Trophoblast cell (in vitro differentiated cells and primary cell): ENCODE measurements at regions not wholly inside any gene's neighbourhood (a gene's known extent, or its start where the extent isn't known, plus 50 kb on each side); places are given as distances from the start of the nearest gene placed in this dataset.

Experiments
- DNase-seq, 2 donors: peaks; one replicate each; pipeline ENCODE4 v3.0.0-alpha.2; 2016
- H2AFZ ChIP-seq: 2 replicates; pipeline ENCODE4 v1.6.1; 2013; ENCODE audit warnings: low read length, moderate library complexity, mild to moderate bottlenecking; ENCODE audit not compliant: insufficient read depth, poor library complexity
- H2AK5ac ChIP-seq: 2 replicates; pipeline ENCODE4 v1.6.1; 2013; ENCODE audit warnings: mild to moderate bottlenecking, low read length
- H2BK120ac ChIP-seq: 2 replicates; pipeline ENCODE4 v1.6.1; 2013; ENCODE audit warnings: low read length, mild to moderate bottlenecking, moderate library complexity; ENCODE audit not compliant: insufficient read depth, poor library complexity
- H2BK12ac ChIP-seq: 2 replicates; pipeline ENCODE4 v1.6.1; 2013; ENCODE audit warnings: mild to moderate bottlenecking, low read length, moderate library complexity
- H2BK5ac ChIP-seq: 2 replicates; pipeline ENCODE4 v1.6.1; 2013; ENCODE audit warnings: low read length, low read depth, moderate library complexity, mild to moderate bottlenecking; ENCODE audit not compliant: poor library complexity
- H3K14ac ChIP-seq: 2 replicates; pipeline ENCODE4 v1.6.1; 2013; ENCODE audit warnings: mild to moderate bottlenecking, low read length
- H3K18ac ChIP-seq: 2 replicates; pipeline ENCODE4 v1.6.1; 2013; ENCODE audit warnings: mild to moderate bottlenecking, low read length
- H3K23ac ChIP-seq: 2 replicates; pipeline ENCODE4 v1.6.1; 2013; ENCODE audit warnings: low read length
- H3K27ac ChIP-seq: 2 replicates; pipeline ENCODE4 v1.5.1; 2013; ENCODE audit warnings: low read depth, mild to moderate bottlenecking, inconsistent platforms, low read length, moderate library complexity
- H3K27me3 ChIP-seq: 2 replicates; pipeline ENCODE4 v1.6.1; 2013; ENCODE audit warnings: inconsistent platforms, mild to moderate bottlenecking, low read length, moderate library complexity; ENCODE audit not compliant: insufficient read depth
- H3K36me3 ChIP-seq, 2 experiments: 1 replicate in 1 of 2; 2 replicates in 1 of 2; pipeline ENCODE4 v1.6.1; 2013; ENCODE audit warnings: low read length in 2 of 2, mild to moderate bottlenecking in 2 of 2, moderate library complexity in 1 of 2; ENCODE audit not compliant: insufficient read depth in 2 of 2, control insufficient read depth in 1 of 2
- H3K4ac ChIP-seq: 2 replicates; pipeline ENCODE4 v1.6.1; 2013; ENCODE audit warnings: low read depth, mild to moderate bottlenecking, low read length, moderate library complexity
- H3K4me1 ChIP-seq, 2 experiments: 1 replicate in 1 of 2; 2 replicates in 1 of 2; pipeline ENCODE4 v1.6.1; 2013; ENCODE audit warnings: low read length in 2 of 2, mild to moderate bottlenecking in 2 of 2, moderate library complexity in 1 of 2; ENCODE audit not compliant: insufficient read depth in 2 of 2, control insufficient read depth in 1 of 2
- H3K4me2 ChIP-seq: 2 replicates; pipeline ENCODE4 v1.6.1; 2013; ENCODE audit warnings: inconsistent platforms, mild to moderate bottlenecking, low read length, moderate library complexity
- H3K4me3 ChIP-seq: 2 replicates; pipeline ENCODE4 v1.5.1; 2013; ENCODE audit warnings: mild to moderate bottlenecking, low read depth, low read length, inconsistent platforms
- H3K79me1 ChIP-seq: one replicate; pipeline ENCODE4 v1.6.1; 2013; ENCODE audit warnings: low read length
- H3K79me2 ChIP-seq: 2 replicates; pipeline ENCODE4 v1.6.1; 2013; ENCODE audit warnings: low read length, mild to moderate bottlenecking; ENCODE audit not compliant: control insufficient read depth, insufficient read depth, poor library complexity
- H3K9ac ChIP-seq: 2 replicates; pipeline ENCODE4 v1.6.1; 2013; ENCODE audit warnings: mild to moderate bottlenecking, low read length
- H3K9me3 ChIP-seq: 2 replicates; pipeline ENCODE4 v1.6.1; 2013; ENCODE audit warnings: low read depth, mild to moderate bottlenecking, control low read depth, inconsistent platforms, low read length; ENCODE audit not compliant: insufficient read depth
- H4K12ac ChIP-seq: 2 replicates; pipeline ENCODE4 v1.6.1; 2013; ENCODE audit warnings: low read depth, mild to moderate bottlenecking, low read length, moderate library complexity
- H4K8ac ChIP-seq: 2 replicates; pipeline ENCODE4 v1.6.1; 2013; ENCODE audit warnings: low read depth, mild to moderate bottlenecking, low read length, moderate library complexity
- H4K91ac ChIP-seq: one replicate; pipeline ENCODE4 v1.6.1; 2013; ENCODE audit warnings: low read depth, mild to moderate bottlenecking, low read length, moderate library complexity
- WGBS: extraction: QIAGEN DNeasy Blood & Tissue Kit; methylation state at CpG from one replicate; pipeline ENCODE4 v1.1.7; 2013; ENCODE audit warnings: missing lambda C conversion rate; ENCODE audit not compliant: insufficient read length, insufficient coverage; ENCODE audit errors: extremely low coverage; 5-methylcytosine and 5-hydroxymethylcytosine counted together

- no peak for DNase-seq
- Histone ChIP-seq H3K23ac (no peak overlapping the region), H3K4me1 (peaks cover 2% of the 10 kb centered on the region in 2 experiments), H4K8ac (no peak overlapping the region), H3K4ac (no peak overlapping the region), H3K79me1 (peaks cover 5% of the 10 kb centered on the region), H3K9ac (no peak overlapping the region), H2AK5ac (no peak overlapping the region), H4K12ac (no peak overlapping the region), H3K9me3 (peaks cover 1% of the 10 kb centered on the region), H3K4me2 (no peak overlapping the region), H3K14ac (no peak overlapping the region), H3K4me3 (no peak overlapping the region), H3K27ac (no peak overlapping the region), H3K18ac (no peak overlapping the region), H2BK120ac (no peak overlapping the region), H3K36me3 (no peaks in the 10 kb centered on the region), H2BK12ac (no peak overlapping the region), H4K91ac (no peak overlapping the region), H3K27me3 (no peaks in the 10 kb centered on the region), H2AFZ (no peak overlapping the region), H2BK5ac (no peak overlapping the region), H3K79me2 (no peaks in the 10 kb centered on the region)
- WGBS, result no CpG with 5 or more reads among the region's 2 CpGs
These were observed 399.4 kb upstream of the MARCKS start for GRCh38 chr6:113457751-113458150.

DNA sequence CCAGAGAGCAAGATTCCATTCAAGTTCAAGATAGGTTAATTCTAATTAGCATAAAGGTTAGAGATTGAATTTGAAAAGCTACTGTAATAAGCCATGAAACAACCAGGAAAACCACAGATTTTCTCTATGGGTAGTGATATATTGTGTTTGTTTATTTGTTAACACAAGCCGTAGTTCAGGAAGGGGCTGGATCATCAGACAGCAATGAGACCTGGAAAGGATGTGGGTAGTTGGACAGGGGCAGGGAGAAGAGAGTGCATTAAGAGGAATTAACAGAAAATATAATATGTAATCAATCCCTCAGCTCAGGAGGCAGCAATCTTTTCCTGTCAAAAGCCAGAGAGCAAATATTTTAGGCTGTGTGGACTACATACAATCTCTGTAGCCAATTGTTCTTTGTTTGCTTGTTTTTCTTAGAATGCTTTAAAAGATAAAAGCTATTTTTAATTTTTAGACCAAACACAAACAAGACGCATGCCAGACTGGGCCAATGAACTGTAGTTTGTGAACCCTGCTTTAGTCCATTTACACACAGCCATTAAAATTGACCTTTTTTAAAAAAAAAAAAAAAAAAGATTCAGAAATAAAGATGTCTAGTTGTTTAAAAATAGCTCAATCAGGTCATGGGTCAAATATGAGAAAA, 398.7 kb upstream of the MARCKS start:
- H3K14ac ChIP-seq, result no peak overlapping the region
- no peak overlapping the region for H3K27ac ChIP-seq
- no peaks in the 10 kb centered on the region for H3K36me3 ChIP-seq

DNA sequence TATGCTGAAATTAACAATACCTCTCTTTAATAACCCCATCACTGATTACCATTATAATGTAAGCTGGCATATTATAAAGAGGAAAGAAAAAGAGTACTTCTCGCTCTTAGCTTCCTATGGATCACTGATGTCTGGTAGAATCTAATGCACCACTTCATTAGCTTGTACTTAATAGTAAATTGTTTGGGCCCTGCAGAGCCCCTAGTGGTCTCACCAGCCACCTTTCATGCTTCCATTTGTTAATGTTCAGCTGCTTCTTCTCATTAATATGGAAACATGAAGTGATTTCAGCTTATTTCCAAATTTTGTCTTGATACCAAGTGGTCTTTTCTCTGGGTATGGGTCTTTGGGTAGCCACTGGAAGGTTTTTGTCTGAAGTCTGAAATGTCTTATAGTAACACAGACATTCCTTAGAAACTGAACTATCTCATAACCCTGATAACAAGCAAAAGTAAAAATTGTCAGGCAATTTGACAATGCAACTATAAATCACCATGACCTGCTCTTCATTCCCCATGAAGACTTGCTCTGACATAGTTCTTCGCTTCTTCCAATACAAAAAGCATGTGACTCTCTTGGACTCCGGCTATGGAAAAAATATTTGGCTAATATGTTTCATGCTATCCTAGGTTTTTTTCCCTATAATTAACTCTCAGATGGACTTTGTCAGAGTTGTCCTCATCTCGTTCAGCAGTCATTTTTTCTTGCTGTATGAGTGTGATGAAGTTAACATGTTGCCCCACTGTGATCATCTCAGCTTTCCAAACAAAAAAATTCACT, 395.8 kb upstream of the MARCKS start:
- H3K23ac ChIP-seq, result no peak overlapping the region
- no CpG with 5 or more reads among the region's 4 CpGs for WGBS
- H2AFZ ChIP-seq, result no peak overlapping the region
- peaks cover 1% of the 10 kb centered on the region for H3K9me3 ChIP-seq
- no peak overlapping the region for H2AK5ac ChIP-seq
- no peak overlapping the region for H2BK12ac ChIP-seq
- H3K4me1 ChIP-seq, result peaks cover 2% of the 10 kb centered on the region in 2 experiments
- no peak overlapping the region for H2BK5ac ChIP-seq
- H3K4me3 ChIP-seq, result no peak overlapping the region
- no peak overlapping the region for H4K12ac ChIP-seq
- H3K14ac ChIP-seq, result no peak overlapping the region
- H3K27ac ChIP-seq, result no peak overlapping the region
- no peak overlapping the region for H3K9ac ChIP-seq
- DNase-seq, result peak in 1 of 2 donors; percentile 44
- no peaks in the 10 kb centered on the region for H3K79me2 ChIP-seq
- H3K27me3 ChIP-seq, result no peaks in the 10 kb centered on the region
- H3K4ac ChIP-seq, result no peak overlapping the region
- no peak overlapping the region for H3K18ac ChIP-seq
- no peak overlapping the region for H4K8ac ChIP-seq
- no peak overlapping the region for H3K4me2 ChIP-seq
- H4K91ac ChIP-seq, result no peak overlapping the region
- no peaks in the 10 kb centered on the region for H3K36me3 ChIP-seq
- peaks cover 5% of the 10 kb centered on the region for H3K79me1 ChIP-seq
- no peak overlapping the region for H2BK120ac ChIP-seq

More for the DNA sequence above, 398.7 kb upstream of the MARCKS start:
- no peak overlapping the region for H4K8ac ChIP-seq
- no peak overlapping the region for H2BK12ac ChIP-seq
- no peak overlapping the region for H3K4me3 ChIP-seq
- H3K79me2 ChIP-seq, result no peaks in the 10 kb centered on the region
- H2BK5ac ChIP-seq, result no peak overlapping the region
- H3K4me1 ChIP-seq, result peaks cover 2% of the 10 kb centered on the region in 2 experiments
- no peak overlapping the region for H3K4me2 ChIP-seq
- H3K9ac ChIP-seq, result no peak overlapping the region
- H3K27me3 ChIP-seq, result no peaks in the 10 kb centered on the region
- H2AK5ac ChIP-seq, result no peak overlapping the region
- peaks cover 5% of the 10 kb centered on the region for H3K79me1 ChIP-seq
- no peak overlapping the region for H4K12ac ChIP-seq
- H2BK120ac ChIP-seq, result no peak overlapping the region
- no peak overlapping the region for H2AFZ ChIP-seq
- H3K4ac ChIP-seq, result no peak overlapping the region
- WGBS, result no CpG with 5 or more reads among the region's 2 CpGs
- no peak overlapping the region for H3K18ac ChIP-seq
- DNase-seq, result peak in 1 of 2 donors; percentile 31
- no peak overlapping the region for H3K23ac ChIP-seq
- H4K91ac ChIP-seq, result no peak overlapping the region
- peaks cover 1% of the 10 kb centered on the region for H3K9me3 ChIP-seq

- no peak overlapping the region for H2BK12ac ChIP-seq
- no peak overlapping the region for H4K91ac ChIP-seq
- no peak overlapping the region for H4K8ac ChIP-seq
- H3K4me2 ChIP-seq, result no peak overlapping the region
- no peak overlapping the region for H3K23ac ChIP-seq
- peak overlapping the region; percentile 36 for H4K12ac ChIP-seq
- no peaks in the 10 kb centered on the region for H3K79me2 ChIP-seq
- H3K27me3 ChIP-seq, result no peaks in the 10 kb centered on the region
- H3K9ac ChIP-seq, result no peak overlapping the region
- no peak overlapping the region for H3K18ac ChIP-seq
- WGBS, result no CpG with 5 or more reads among the region's 3 CpGs
- no peak overlapping the region for H3K14ac ChIP-seq
- no peak overlapping the region for H2AK5ac ChIP-seq
- H3K79me1 ChIP-seq, result no peaks in the 10 kb centered on the region
- H3K4ac ChIP-seq, result no peak overlapping the region
- H3K4me1 ChIP-seq, result no peaks in the 10 kb centered on the region
- H3K36me3 ChIP-seq, result no peaks in the 10 kb centered on the region
- no peak overlapping the region for H2BK5ac ChIP-seq
- no peak overlapping the region for H2BK120ac ChIP-seq
- no peak for DNase-seq
- H3K9me3 ChIP-seq, result no peaks in the 10 kb centered on the region
- H2AFZ ChIP-seq, result no peak overlapping the region
- H3K4me3 ChIP-seq, result no peak overlapping the region
- no peak overlapping the region for H3K27ac ChIP-seq
These were observed 392.6 kb upstream of the MARCKS start for GRCh38 chr6:113464536-113464935.
